ENCODE measurements at regions not wholly inside any gene's neighbourhood (a gene's known extent, or its start where the extent isn't known, plus 50 kb on each side); places are given as distances from the start of the nearest gene placed in this dataset.

DNA sequence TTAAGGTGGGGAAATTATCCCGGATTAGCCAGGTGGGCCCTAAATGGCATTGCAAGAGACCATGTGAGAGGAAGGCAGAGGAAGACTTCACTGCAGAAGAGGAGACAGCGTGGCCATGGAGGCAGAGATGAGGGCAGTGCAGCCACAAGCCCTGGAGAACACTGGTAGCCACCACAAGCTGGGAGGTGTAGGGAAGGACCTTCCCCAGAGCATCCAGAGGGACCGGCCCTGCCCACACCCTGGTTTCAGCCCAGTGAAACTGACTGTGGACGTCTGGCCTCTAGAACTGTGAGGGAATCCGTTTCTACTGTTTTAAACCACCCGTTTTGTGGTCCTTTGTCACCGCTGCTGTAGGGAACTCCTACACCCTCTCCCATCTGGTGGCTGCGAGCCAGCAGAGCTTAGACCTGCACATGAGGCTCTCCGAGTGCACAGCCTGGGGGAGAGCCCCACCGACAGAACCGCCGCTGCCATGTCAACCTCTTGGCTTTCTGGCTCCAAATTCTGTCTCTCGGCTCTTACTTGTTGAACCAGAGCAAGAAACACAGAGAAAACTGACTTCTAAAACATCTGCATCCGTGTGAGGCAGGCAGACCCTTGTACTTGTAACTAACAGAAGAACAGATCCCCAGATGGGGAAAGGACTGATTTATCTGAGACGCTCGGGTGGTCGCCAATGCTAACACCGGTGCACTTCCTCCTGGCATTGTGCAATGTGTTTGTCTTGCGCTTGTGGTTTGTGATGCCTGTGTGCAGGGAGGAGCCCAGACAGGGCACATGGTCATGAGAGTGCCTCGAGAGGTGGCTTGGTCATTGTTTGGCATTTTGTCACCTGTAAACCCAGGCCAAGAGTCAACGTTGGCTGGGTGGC, 90.8 kb upstream of the TMPRSS2 start:
- Histone ChIP-seq H3K9me3 (ENCODE audit: control insufficient read depth in 2 of 2, insufficient read depth in 1 of 2, low read depth in 1 of 2, low read length in 1 of 2) (no peaks in the 10 kb centered on the region), H3K27ac (ENCODE audit: low read depth in 2 of 2, low read length in 1 of 2) (no peak overlapping the region), H3K27me3 (ENCODE audit: control insufficient read depth in 1 of 2, insufficient read depth in 2 of 2, low read length in 2 of 2) (no peaks in the 10 kb centered on the region), H3K4me3 (ENCODE audit: low read depth in 1 of 2, low read length in 2 of 2) (no peak overlapping the region), H3K4me1 (ENCODE audit: control insufficient read depth in 2 of 2, insufficient read depth in 2 of 2, low read length in 1 of 2) (peaks cover 0 to 5% of the 10 kb centered on the region in 2 donors), H3K36me3 (ENCODE audit: control insufficient read depth in 2 of 2, insufficient read depth in 2 of 2, low read length in 1 of 2) (no peaks in the 10 kb centered on the region)
- 70 to 75% methylated on average over 21 of the region's 21 CpGs for WGBS, 2 donors

DNA sequence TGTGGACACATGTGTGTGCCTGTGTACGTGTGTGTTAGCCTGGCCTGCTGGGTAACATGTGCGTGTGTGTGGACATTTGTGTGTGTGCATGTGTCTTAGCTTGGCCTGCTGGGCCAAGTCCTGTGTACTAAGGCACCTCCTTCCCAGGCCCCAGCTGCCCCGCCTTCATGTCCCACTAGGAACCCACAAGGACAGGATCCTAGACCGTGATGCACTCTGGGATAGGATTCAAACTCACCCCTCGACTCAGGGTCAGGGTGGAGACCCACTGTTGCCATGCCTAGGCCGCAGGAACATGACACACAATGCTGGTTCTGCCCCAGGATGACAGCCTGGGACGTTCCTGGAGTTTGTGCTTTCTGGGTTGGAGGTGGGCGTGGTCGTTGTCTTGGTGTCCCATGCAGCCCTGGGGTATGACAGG, 89.9 kb upstream of the TMPRSS2 start:
- H3K36me3 ChIP-seq (ENCODE audit: control insufficient read depth in 2 of 2, insufficient read depth in 2 of 2, low read length in 1 of 2), result no peaks in the 10 kb centered on the region
- no peaks in the 10 kb centered on the region for H3K9me3 ChIP-seq (ENCODE audit: control insufficient read depth in 2 of 2, insufficient read depth in 1 of 2, low read depth in 1 of 2, low read length in 1 of 2)
- H3K27ac ChIP-seq (ENCODE audit: low read depth in 2 of 2, low read length in 1 of 2), result no peak overlapping the region
- 89 to 90% methylated on average over 9 of the region's 9 CpGs for whole genome bisulfite sequencing, 2 donors
- H3K4me1 ChIP-seq (ENCODE audit: control insufficient read depth in 2 of 2, insufficient read depth in 2 of 2, low read length in 1 of 2), result peaks cover 0 to 5% of the 10 kb centered on the region in 2 donors
- no peak overlapping the region for H3K4me3 ChIP-seq (ENCODE audit: low read depth in 1 of 2, low read length in 2 of 2)
- H3K27me3 ChIP-seq (ENCODE audit: control insufficient read depth in 1 of 2, insufficient read depth in 2 of 2, low read length in 2 of 2), result no peaks in the 10 kb centered on the region

DNA sequence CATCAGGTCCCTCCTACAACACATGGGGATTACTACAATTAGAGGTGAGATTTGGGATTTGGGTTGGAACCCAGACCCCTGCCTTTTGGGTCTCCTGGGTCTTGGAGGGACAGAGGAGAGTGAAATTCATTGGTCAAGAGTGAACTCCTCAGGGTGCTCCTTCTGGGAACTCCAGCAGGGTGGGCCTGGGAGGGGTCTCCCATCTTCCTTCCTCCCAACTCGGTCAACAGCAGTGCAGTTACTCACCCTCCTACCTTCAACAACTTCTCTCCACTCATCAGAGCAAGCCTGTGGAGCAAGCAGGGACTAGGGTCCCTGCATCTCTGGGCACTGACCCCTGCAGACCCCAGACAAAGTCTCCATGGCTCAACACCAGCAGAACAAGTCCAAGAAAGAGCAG, 89.3 kb upstream of the TMPRSS2 start:
- no peak overlapping the region for H3K4me3 ChIP-seq (ENCODE audit: low read depth in 1 of 2, low read length in 2 of 2)
- no peaks in the 10 kb centered on the region for H3K27me3 ChIP-seq (ENCODE audit: control insufficient read depth in 1 of 2, insufficient read depth in 2 of 2, low read length in 2 of 2)
- H3K9me3 ChIP-seq (ENCODE audit: control insufficient read depth in 2 of 2, insufficient read depth in 1 of 2, low read depth in 1 of 2, low read length in 1 of 2), result no peaks in the 10 kb centered on the region
- H3K36me3 ChIP-seq (ENCODE audit: control insufficient read depth in 2 of 2, insufficient read depth in 2 of 2, low read length in 1 of 2), result no peaks in the 10 kb centered on the region
- WGBS, 2 donors, result 80 to 81% methylated on average over 1 of the region's 1 CpG
- no peak overlapping the region for H3K27ac ChIP-seq (ENCODE audit: low read depth in 2 of 2, low read length in 1 of 2)
- peaks cover 0 to 5% of the 10 kb centered on the region in 2 donors for H3K4me1 ChIP-seq (ENCODE audit: control insufficient read depth in 2 of 2, insufficient read depth in 2 of 2, low read length in 1 of 2)

DNA sequence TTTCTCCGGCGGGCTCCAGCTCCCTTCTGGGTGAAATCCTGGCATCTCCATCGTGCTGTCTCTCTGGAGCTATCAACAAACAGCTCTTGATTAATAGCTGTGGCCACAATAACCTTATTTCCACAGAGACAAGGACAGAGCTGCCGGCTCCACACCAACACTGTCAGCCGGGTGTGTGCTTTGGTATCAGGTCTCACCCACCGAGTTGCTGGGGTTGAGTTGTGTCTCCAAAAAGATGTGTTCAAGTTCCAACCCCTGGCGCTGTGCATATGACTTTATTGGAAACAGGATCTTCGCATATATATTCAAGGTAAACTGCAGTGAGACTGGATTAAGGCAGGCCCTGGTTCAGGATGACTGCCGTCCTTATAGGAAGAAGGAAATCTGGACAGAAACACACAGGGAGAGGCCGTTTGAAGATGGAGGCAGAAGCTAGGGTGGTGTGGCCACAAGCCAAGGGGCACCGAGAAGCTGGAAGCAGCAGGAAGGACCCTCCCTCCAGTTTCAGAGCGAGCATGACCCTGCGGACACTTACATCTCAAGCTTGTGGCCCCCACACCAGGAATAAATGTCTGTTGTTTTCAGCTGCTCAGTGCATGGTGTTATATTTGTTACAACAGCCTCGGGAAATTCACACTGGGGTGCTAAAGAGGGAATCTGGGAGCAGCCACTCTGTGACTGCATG, 88.4 kb upstream of the TMPRSS2 start:
- H3K36me3 ChIP-seq (ENCODE audit: control insufficient read depth in 2 of 2, insufficient read depth in 2 of 2, low read length in 1 of 2), result no peaks in the 10 kb centered on the region

DNA sequence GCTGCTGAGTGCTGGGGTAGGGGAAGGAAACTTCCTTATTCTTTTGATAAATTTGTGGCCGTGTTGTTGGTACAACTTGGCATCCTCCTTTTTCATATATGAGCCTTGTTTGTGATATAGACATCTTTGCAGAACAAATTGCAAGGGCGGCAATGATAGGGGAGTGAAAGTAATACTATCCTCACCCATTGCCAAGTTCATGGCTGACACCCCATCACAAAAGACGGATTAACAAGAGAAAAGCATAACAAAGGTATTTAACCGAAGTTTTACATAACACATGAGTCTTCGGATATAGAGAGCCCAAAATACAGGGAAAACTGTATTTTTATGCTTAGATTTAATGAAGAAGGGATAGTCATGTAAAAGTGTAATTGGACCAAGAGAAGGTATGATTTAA, 86.3 kb upstream of the TMPRSS2 start:
- peaks cover 0 to 5% of the 10 kb centered on the region in 2 donors for H3K4me1 ChIP-seq (ENCODE audit: control insufficient read depth in 2 of 2, insufficient read depth in 2 of 2, low read length in 1 of 2)
- no peak overlapping the region for H3K27ac ChIP-seq (ENCODE audit: low read depth in 2 of 2, low read length in 1 of 2)
- H3K27me3 ChIP-seq (ENCODE audit: control insufficient read depth in 1 of 2, insufficient read depth in 2 of 2, low read length in 2 of 2), result no peaks in the 10 kb centered on the region
- no peak overlapping the region for H3K4me3 ChIP-seq (ENCODE audit: low read depth in 1 of 2, low read length in 2 of 2)
- H3K36me3 ChIP-seq (ENCODE audit: control insufficient read depth in 2 of 2, insufficient read depth in 2 of 2, low read length in 1 of 2), result no peaks in the 10 kb centered on the region
- WGBS, 2 donors, result 46 to 52% methylated on average over 5 of the region's 5 CpGs
- H3K9me3 ChIP-seq (ENCODE audit: control insufficient read depth in 2 of 2, insufficient read depth in 1 of 2, low read depth in 1 of 2, low read length in 1 of 2), result no peaks in the 10 kb centered on the region

More for the DNA sequence above, 88.4 kb upstream of the TMPRSS2 start:
- 88 to 90% methylated on average over 14 of the region's 14 CpGs for WGBS, 2 donors
- Histone ChIP-seq H3K27ac (ENCODE audit: low read depth in 2 of 2, low read length in 1 of 2) (no peak overlapping the region), H3K4me1 (ENCODE audit: control insufficient read depth in 2 of 2, insufficient read depth in 2 of 2, low read length in 1 of 2) (peaks cover 0 to 5% of the 10 kb centered on the region in 2 donors), H3K9me3 (ENCODE audit: control insufficient read depth in 2 of 2, insufficient read depth in 1 of 2, low read depth in 1 of 2, low read length in 1 of 2) (no peaks in the 10 kb centered on the region), H3K4me3 (ENCODE audit: low read depth in 1 of 2, low read length in 2 of 2) (no peak overlapping the region), H3K27me3 (ENCODE audit: control insufficient read depth in 1 of 2, insufficient read depth in 2 of 2, low read length in 2 of 2) (no peaks in the 10 kb centered on the region)

DNA sequence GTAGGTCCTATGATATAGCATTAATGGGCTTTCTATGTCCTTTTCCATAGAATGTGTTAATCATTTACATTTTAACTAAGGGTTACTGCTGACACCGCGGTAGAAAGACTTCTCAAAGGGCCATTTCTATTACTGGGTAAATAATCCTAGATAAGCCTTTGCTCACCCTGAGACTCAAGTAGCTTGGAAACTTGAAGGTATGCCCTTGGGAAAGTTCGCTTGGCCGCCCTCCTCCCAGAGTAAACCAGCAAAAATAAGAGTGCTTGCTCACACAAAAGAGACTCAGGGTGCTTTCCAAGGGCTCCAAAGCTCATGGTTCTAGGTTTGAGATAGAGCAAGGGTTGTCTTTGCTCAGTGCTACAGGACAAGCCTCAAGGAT, 85.8 kb upstream of the TMPRSS2 start:
- no peak overlapping the region for H3K27ac ChIP-seq (ENCODE audit: low read depth in 2 of 2, low read length in 1 of 2)
- no peaks in the 10 kb centered on the region for H3K36me3 ChIP-seq (ENCODE audit: control insufficient read depth in 2 of 2, insufficient read depth in 2 of 2, low read length in 1 of 2)
- H3K4me1 ChIP-seq (ENCODE audit: control insufficient read depth in 2 of 2, insufficient read depth in 2 of 2, low read length in 1 of 2), result peaks cover 0 to 5% of the 10 kb centered on the region in 2 donors
- H3K9me3 ChIP-seq (ENCODE audit: control insufficient read depth in 2 of 2, insufficient read depth in 1 of 2, low read depth in 1 of 2, low read length in 1 of 2), result no peaks in the 10 kb centered on the region
- no peak overlapping the region for H3K4me3 ChIP-seq (ENCODE audit: low read depth in 1 of 2, low read length in 2 of 2)
- WGBS, 2 donors, result 46 to 59% methylated on average over 4 of the region's 4 CpGs
- no peaks in the 10 kb centered on the region for H3K27me3 ChIP-seq (ENCODE audit: control insufficient read depth in 1 of 2, insufficient read depth in 2 of 2, low read length in 2 of 2)

DNA sequence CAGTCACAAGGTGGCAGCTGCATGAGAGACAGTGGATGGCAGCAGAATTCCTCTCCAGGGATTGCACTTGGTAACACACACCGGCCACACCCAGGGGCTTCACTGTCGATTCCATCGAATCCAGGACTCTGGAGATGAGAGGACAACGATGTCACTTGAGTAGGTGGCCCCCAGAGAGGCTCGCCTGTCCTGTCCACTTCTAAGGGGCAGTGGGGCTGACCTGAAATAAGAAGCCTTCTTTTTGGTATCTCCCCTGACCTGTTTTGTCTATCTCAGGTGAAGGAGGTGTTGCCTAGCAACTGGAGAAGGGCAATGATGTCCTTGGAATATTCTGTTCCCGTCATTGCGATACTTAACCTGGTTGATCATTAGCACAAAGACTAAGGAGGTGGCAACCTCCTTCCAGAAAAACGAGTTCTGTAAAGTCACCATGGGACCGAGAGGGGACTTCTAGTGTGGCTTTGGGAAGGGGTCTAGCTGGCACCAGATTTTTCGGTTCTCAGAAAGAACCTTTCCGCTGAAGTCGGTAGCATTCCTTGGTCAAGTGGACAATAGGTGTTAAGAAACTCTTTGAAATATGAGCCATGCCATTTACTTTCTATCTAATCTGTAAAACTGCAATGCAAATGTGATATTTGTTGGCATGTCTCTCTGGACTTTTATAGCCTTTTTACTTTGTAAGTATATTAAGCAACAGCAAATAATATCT, 85.2 kb upstream of the TMPRSS2 start:
- Histone ChIP-seq H3K4me1 (ENCODE audit: control insufficient read depth in 2 of 2, insufficient read depth in 2 of 2, low read length in 1 of 2) (peaks cover 0 to 5% of the 10 kb centered on the region in 2 donors), H3K36me3 (ENCODE audit: control insufficient read depth in 2 of 2, insufficient read depth in 2 of 2, low read length in 1 of 2) (no peaks in the 10 kb centered on the region), H3K9me3 (ENCODE audit: control insufficient read depth in 2 of 2, insufficient read depth in 1 of 2, low read depth in 1 of 2, low read length in 1 of 2) (no peaks in the 10 kb centered on the region), H3K4me3 (ENCODE audit: low read depth in 1 of 2, low read length in 2 of 2) (no peak overlapping the region), H3K27ac (ENCODE audit: low read depth in 2 of 2, low read length in 1 of 2) (no peak overlapping the region), H3K27me3 (ENCODE audit: control insufficient read depth in 1 of 2, insufficient read depth in 2 of 2, low read length in 2 of 2) (no peaks in the 10 kb centered on the region)
- 57 to 82% methylated on average over 12 of the region's 12 CpGs for WGBS, 2 donors

DNA sequence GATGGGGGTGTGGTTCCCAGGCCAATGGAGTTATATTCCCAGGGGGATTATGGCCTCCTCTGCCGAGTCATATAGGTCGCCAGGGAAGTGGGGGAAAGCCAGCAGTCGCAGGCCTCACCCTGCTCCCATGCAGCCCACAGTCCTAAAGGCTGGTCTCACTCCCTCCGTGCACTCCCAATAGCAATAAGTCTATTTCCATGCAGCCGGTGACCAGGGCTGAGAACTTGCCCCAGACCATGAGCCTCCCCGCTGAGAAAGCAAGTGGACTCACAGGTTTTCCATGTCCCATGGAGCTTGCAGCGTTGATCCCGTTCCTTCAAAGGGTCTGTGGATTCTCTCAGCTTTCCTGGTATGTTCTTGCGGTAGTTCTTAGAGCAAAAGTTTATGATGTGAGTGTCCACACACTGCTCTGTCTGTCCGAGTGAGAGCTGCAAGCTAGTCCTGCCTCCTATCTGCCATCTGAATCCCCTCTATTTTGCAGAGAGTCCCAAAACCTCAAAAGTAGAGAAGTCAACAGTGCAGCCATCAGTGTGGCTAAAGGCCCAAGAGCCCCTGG, 81.7 kb upstream of the TMPRSS2 start:
- WGBS, 2 donors, result 93 to 95% methylated on average over 10 of the region's 10 CpGs
- Histone ChIP-seq H3K9me3 (ENCODE audit: control insufficient read depth in 2 of 2, insufficient read depth in 1 of 2, low read depth in 1 of 2, low read length in 1 of 2) (no peaks in the 10 kb centered on the region), H3K36me3 (ENCODE audit: control insufficient read depth in 2 of 2, insufficient read depth in 2 of 2, low read length in 1 of 2) (no peaks in the 10 kb centered on the region), H3K4me3 (ENCODE audit: low read depth in 1 of 2, low read length in 2 of 2) (no peak overlapping the region), H3K4me1 (ENCODE audit: control insufficient read depth in 2 of 2, insufficient read depth in 2 of 2, low read length in 1 of 2) (peaks cover 0 to 1% of the 10 kb centered on the region in 2 donors), H3K27ac (ENCODE audit: low read depth in 2 of 2, low read length in 1 of 2) (no peak overlapping the region), H3K27me3 (ENCODE audit: control insufficient read depth in 1 of 2, insufficient read depth in 2 of 2, low read length in 2 of 2) (no peaks in the 10 kb centered on the region)

DNA sequence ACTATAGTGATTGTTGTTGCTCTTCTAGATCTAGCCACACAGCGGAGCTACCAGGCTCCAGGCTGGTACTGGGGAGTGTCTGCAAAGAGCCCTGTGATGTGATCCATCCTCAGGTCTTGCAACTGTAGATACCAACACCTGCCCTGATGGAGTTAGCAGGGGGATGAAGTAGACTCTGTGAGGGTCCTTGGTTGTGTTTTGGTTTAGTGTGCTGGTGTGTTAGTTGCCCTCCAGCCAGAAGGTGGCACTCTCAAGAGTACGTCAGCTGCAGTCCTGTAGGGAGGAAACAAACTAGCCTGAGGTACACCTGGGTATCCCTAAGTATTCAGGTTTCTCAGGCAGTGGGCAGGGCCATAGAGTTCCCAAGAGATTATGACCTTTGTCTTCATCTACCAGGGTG, 81.2 kb upstream of the TMPRSS2 start:
- Histone ChIP-seq H3K27ac (ENCODE audit: low read depth in 2 of 2, low read length in 1 of 2) (no peak overlapping the region), H3K36me3 (ENCODE audit: control insufficient read depth in 2 of 2, insufficient read depth in 2 of 2, low read length in 1 of 2) (no peaks in the 10 kb centered on the region), H3K27me3 (ENCODE audit: control insufficient read depth in 1 of 2, insufficient read depth in 2 of 2, low read length in 2 of 2) (no peaks in the 10 kb centered on the region), H3K4me3 (ENCODE audit: low read depth in 1 of 2, low read length in 2 of 2) (no peak overlapping the region), H3K9me3 (ENCODE audit: control insufficient read depth in 2 of 2, insufficient read depth in 1 of 2, low read depth in 1 of 2, low read length in 1 of 2) (no peaks in the 10 kb centered on the region), H3K4me1 (ENCODE audit: control insufficient read depth in 2 of 2, insufficient read depth in 2 of 2, low read length in 1 of 2) (peaks cover 0 to 5% of the 10 kb centered on the region in 2 donors)
- 95 to 96% methylated on average over 2 of the region's 2 CpGs for WGBS, 2 donors
